Parathyroid adenoma (tissue), 2 donors: ENCODE measurements at regions not wholly inside any gene's neighbourhood (a gene's known extent, or its start where the extent isn't known, plus 50 kb on each side); places are given as distances from the start of the nearest gene placed in this dataset.

ENCODE experiments used
- H2AFZ ChIP-seq: fragments of 300-600 bp; sonication (generic); one replicate; pipeline ENCODE4 v1.7.0; 2017; ENCODE audit warnings: antibody characterized with exemption, mild to moderate bottlenecking
- H3K27ac ChIP-seq: fragments of 300-600 bp; sonication (generic); one replicate; pipeline ENCODE4 v1.7.0; 2017
- H3K27me3 ChIP-seq: fragments of 300-600 bp; sonication (generic); one replicate; pipeline ENCODE4 v1.7.0; 2017; ENCODE audit warnings: low read length; ENCODE audit not compliant: control insufficient read depth, insufficient read depth
- H3K36me3 ChIP-seq: fragments of 300-600 bp; sonication (generic); one replicate; pipeline ENCODE4 v1.7.0; 2017; ENCODE audit warnings: low read length; ENCODE audit not compliant: control insufficient read depth, insufficient read depth
- H3K4me1 ChIP-seq: fragments of 300-600 bp; sonication (generic); one replicate; pipeline ENCODE4 v1.7.0; 2017; ENCODE audit warnings: control low read depth
- H3K4me2 ChIP-seq: fragments of 300-600 bp; sonication (generic); one replicate; pipeline ENCODE4 v1.7.0; 2017; ENCODE audit warnings: low read length
- H3K4me3 ChIP-seq: fragments of 300-600 bp; sonication (generic); one replicate; pipeline ENCODE4 v1.7.0; 2017; ENCODE audit warnings: low read depth, low read length
- H3K79me2 ChIP-seq: fragments of 300-600 bp; sonication (generic); one replicate; pipeline ENCODE4 v1.7.0; 2017; ENCODE audit warnings: control low read depth
- H3K9ac ChIP-seq: fragments of 300-600 bp; sonication (generic); one replicate; pipeline ENCODE4 v1.7.0; 2017; ENCODE audit warnings: mild to moderate bottlenecking
- H3K9me3 ChIP-seq: fragments of 300-600 bp; sonication (generic); one replicate; pipeline ENCODE4 v1.7.0; 2017; ENCODE audit warnings: low read length; ENCODE audit not compliant: control insufficient read depth
- CTCF ChIP-seq: fragments of 300-600 bp; sonication (generic); IDR thresholded peaks from one replicate; pipeline ENCODE4 v1.7.0; 2017; ENCODE audit warnings: antibody characterized with exemption, mild to moderate bottlenecking
- donor health status: primary hyperparathyroidism.

GRCh38 chr17:15000661-15001060, 264.5 kb downstream of the PMP22 start:
- H3K4me3 ChIP-seq = no peak overlapping the region
- no peak for TF ChIP-seq CTCF
- H3K4me1 ChIP-seq = no peaks in the 10 kb centered on the region
- no peaks in the 10 kb centered on the region for H3K36me3 ChIP-seq
- no peak overlapping the region for H3K4me2 ChIP-seq
- no peaks in the 10 kb centered on the region for H3K9me3 ChIP-seq
- no peak overlapping the region for H2AFZ ChIP-seq
- H3K27me3 ChIP-seq = no peaks in the 10 kb centered on the region
- no peak overlapping the region for H3K9ac ChIP-seq
- no peak overlapping the region for H3K27ac ChIP-seq
- no peaks in the 10 kb centered on the region for H3K79me2 ChIP-seq

- Histone ChIP-seq H2AFZ (no peak overlapping the region), H3K36me3 (no peaks in the 10 kb centered on the region), H3K27ac (no peak overlapping the region), H3K4me1 (no peaks in the 10 kb centered on the region), H3K79me2 (no peaks in the 10 kb centered on the region), H3K9ac (no peak overlapping the region), H3K27me3 (no peaks in the 10 kb centered on the region), H3K4me2 (no peak overlapping the region), H3K4me3 (no peak overlapping the region), H3K9me3 (no peaks in the 10 kb centered on the region)
- TF ChIP-seq CTCF = no peak
Measured at GRCh38 chr17:14997290-14997689, 267.8 kb downstream of the PMP22 start.

- Histone ChIP-seq H3K36me3 (no peaks in the 10 kb centered on the region), H3K4me3 (no peak overlapping the region), H3K27ac (no peak overlapping the region), H3K79me2 (no peaks in the 10 kb centered on the region), H3K27me3 (no peaks in the 10 kb centered on the region), H3K4me2 (no peak overlapping the region), H3K4me1 (no peaks in the 10 kb centered on the region), H2AFZ (no peak overlapping the region), H3K9ac (no peak overlapping the region), H3K9me3 (no peaks in the 10 kb centered on the region)
- no peak for TF ChIP-seq CTCF
Measured at GRCh38 chr17:14986127-14986526, 279.0 kb downstream of the PMP22 start.

GRCh38 chr17:14972844-14973243, 292.3 kb downstream of the PMP22 start:
- Histone ChIP-seq H3K27ac (no peak overlapping the region), H3K4me1 (no peaks in the 10 kb centered on the region), H3K4me3 (no peak overlapping the region), H2AFZ (no peak overlapping the region), H3K9me3 (no peaks in the 10 kb centered on the region), H3K4me2 (no peak overlapping the region), H3K79me2 (no peaks in the 10 kb centered on the region), H3K36me3 (no peaks in the 10 kb centered on the region), H3K27me3 (no peaks in the 10 kb centered on the region), H3K9ac (no peak overlapping the region)
- TF ChIP-seq CTCF = no peak

GRCh38 chr17:14971054-14971453, 294.1 kb downstream of the PMP22 start:
- Histone ChIP-seq H3K36me3 (no peaks in the 10 kb centered on the region), H3K4me1 (no peaks in the 10 kb centered on the region), H3K4me3 (no peak overlapping the region), H3K27me3 (no peaks in the 10 kb centered on the region), H3K79me2 (no peaks in the 10 kb centered on the region), H3K9me3 (no peaks in the 10 kb centered on the region), H2AFZ (no peak overlapping the region), H3K9ac (no peak overlapping the region), H3K4me2 (no peak overlapping the region), H3K27ac (no peak overlapping the region)
- no peak for TF ChIP-seq CTCF
